ENCODE measurements at regions not wholly inside any gene's neighbourhood (a gene's known extent, or its start where the extent isn't known, plus 50 kb on each side); places are given as distances from the start of the nearest gene placed in this dataset.

DNA sequence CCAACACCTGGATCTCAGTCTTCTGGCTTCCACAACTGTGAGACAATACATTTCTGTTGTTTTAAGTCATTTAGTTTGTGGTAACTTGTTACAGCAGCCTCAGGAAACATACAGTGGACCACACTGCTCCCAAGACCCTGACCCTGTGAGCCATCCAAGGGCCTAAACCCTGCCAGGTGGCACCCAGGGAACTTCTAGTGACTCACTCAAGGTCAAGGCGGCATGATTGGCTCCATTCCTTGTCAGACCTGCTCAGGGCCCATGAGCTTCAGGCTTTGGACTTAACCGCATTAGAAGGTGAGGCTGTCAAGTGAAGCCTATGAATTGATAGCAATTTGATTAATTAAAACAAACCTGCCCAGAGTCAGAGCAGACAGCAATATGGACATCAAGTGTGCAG lies 165.7 kb upstream of the MAMLD1 start:
- TF ChIP-seq, protein P1, sequence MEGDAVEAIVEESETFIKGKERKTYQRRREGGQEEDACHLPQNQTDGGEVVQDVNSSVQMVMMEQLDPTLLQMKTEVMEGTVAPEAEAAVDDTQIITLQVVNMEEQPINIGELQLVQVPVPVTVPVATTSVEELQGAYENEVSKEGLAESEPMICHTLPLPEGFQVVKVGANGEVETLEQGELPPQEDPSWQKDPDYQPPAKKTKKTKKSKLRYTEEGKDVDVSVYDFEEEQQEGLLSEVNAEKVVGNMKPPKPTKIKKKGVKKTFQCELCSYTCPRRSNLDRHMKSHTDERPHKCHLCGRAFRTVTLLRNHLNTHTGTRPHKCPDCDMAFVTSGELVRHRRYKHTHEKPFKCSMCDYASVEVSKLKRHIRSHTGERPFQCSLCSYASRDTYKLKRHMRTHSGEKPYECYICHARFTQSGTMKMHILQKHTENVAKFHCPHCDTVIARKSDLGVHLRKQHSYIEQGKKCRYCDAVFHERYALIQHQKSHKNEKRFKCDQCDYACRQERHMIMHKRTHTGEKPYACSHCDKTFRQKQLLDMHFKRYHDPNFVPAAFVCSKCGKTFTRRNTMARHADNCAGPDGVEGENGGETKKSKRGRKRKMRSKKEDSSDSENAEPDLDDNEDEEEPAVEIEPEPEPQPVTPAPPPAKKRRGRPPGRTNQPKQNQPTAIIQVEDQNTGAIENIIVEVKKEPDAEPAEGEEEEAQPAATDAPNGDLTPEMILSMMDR (IDR thresholded peaks at IDR 0.05): no peak
- no peak for TF ChIP-seq POLR2A (IDR thresholded peaks at IDR 0.05)

All from right lobe of liver (tissue), 4 donors.